ENCODE measurements at regions not wholly inside any gene's neighbourhood (a gene's known extent, or its start where the extent isn't known, plus 50 kb on each side); places are given as distances from the start of the nearest gene placed in this dataset.

DNA sequence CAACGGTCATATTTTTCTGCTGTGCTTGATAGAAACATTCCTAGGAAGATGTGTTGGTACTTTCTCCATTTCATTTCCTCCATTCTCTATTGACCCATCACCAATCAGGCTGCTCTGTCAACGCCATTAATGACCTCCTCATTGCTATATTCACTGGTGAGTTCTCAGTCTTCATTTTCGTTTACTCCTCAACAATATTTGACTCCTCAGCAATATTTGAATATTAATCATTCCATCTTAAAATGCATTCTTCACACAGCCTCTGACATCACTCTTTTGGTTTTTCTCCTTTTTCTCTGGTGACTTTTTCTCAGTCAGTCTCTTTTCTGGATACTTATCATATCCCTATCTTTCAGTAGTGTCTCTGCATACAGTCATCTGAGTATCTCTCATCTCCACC lies 323.5 kb upstream of the CRIM1 start:
- ChIA-PET POLR2A (no interaction called here), CTCF (no interaction called here)
- Histone ChIP-seq H3K4me1 (ENCODE audit: control insufficient read depth in 1 of 2, insufficient read depth in 2 of 2, low read depth in 1 of 2, low read length in 1 of 2) (no peaks in the 10 kb centered on the region), H4K20me1 (ENCODE audit: insufficient read depth) (no peaks in the 10 kb centered on the region), H3K27ac (ENCODE audit: low read depth in 2 of 2, low read length in 1 of 2) (no peak overlapping the region), H3K4me3 (ENCODE audit: low read depth in 2 of 2, low read length in 1 of 2) (no peak overlapping the region), H2AFZ (ENCODE audit: low read depth) (no peak overlapping the region), H3K36me3 (replicated peaks in 1 of 2; ENCODE audit: control insufficient read depth in 1 of 2, insufficient read depth in 2 of 2, low read length in 1 of 2) (no peaks in the 10 kb centered on the region), H3K79me2 (ENCODE audit: insufficient read depth) (no peaks in the 10 kb centered on the region), H3K9me3 (no peaks in the 10 kb centered on the region), H3K27me3 (ENCODE audit: insufficient read depth) (no peaks in the 10 kb centered on the region), H3K9me2 (no peaks in the 10 kb centered on the region), H3K9ac (no peak overlapping the region), H3K4me2 (no peak overlapping the region), H3F3A (replicated peaks; ENCODE audit: insufficient read depth) (no peaks in the 10 kb centered on the region)
- DNase-seq: no peak
- 0% methylated on average over 3 of the region's 3 CpGs for WGBS (ENCODE audit: low lambda C conversion rate)
- no peak for TF ChIP-seq RCOR1 (IDR thresholded peaks at IDR 0.05; ENCODE audit: low read length)
- TF ChIP-seq EP300 (IDR thresholded peaks at IDR 0.05; ENCODE audit: borderline replicate concordance in 1 of 2, low read depth in 1 of 2, low read length in 1 of 2): no peak
- TF ChIP-seq RXRA (IDR thresholded peaks at IDR 0.05; ENCODE audit: borderline replicate concordance, low read depth): no peak
- no peak for TF ChIP-seq NRF1 (IDR thresholded peaks at IDR 0.05; ENCODE audit: low read depth, low read length)
- TF ChIP-seq TCF12 (IDR thresholded peaks at IDR 0.05): no peak

- no peaks in the 10 kb centered on the region for H3K9me2 ChIP-seq
- H3K4me1 ChIP-seq (ENCODE audit: control insufficient read depth in 1 of 2, insufficient read depth in 2 of 2, low read depth in 1 of 2, low read length in 1 of 2): no peaks in the 10 kb centered on the region
- H3K79me2 ChIP-seq (ENCODE audit: insufficient read depth): no peaks in the 10 kb centered on the region
- H4K20me1 ChIP-seq (ENCODE audit: insufficient read depth): no peaks in the 10 kb centered on the region
- 0% methylated on average over 1 of the region's 1 CpG for WGBS (ENCODE audit: low lambda C conversion rate)
- H3K36me3 ChIP-seq (replicated peaks in 1 of 2; ENCODE audit: control insufficient read depth in 1 of 2, insufficient read depth in 2 of 2, low read length in 1 of 2): no peaks in the 10 kb centered on the region
- H3F3A ChIP-seq (replicated peaks; ENCODE audit: insufficient read depth): no peaks in the 10 kb centered on the region
- H2AFZ ChIP-seq (ENCODE audit: low read depth): no peak overlapping the region
- H3K9ac ChIP-seq: no peak overlapping the region
- no peak overlapping the region for H3K27ac ChIP-seq (ENCODE audit: low read depth in 2 of 2, low read length in 1 of 2)
- no peak overlapping the region for H3K4me2 ChIP-seq
- H3K4me3 ChIP-seq (ENCODE audit: low read depth in 2 of 2, low read length in 1 of 2): no peak overlapping the region
- CTCF ChIA-PET: no interaction called here
- H3K9me3 ChIP-seq: no peaks in the 10 kb centered on the region
- POLR2A ChIA-PET: no interaction called here
- no peak for DNase-seq
- no peaks in the 10 kb centered on the region for H3K27me3 ChIP-seq (ENCODE audit: insufficient read depth)
- no peak for TF ChIP-seq EZH2phosphoT487 (IDR thresholded peaks at IDR 0.05; ENCODE audit: borderline replicate concordance, low read depth)
- no peak for TF ChIP-seq JUND (IDR thresholded peaks at IDR 0.05)
- TF ChIP-seq, protein P1, sequence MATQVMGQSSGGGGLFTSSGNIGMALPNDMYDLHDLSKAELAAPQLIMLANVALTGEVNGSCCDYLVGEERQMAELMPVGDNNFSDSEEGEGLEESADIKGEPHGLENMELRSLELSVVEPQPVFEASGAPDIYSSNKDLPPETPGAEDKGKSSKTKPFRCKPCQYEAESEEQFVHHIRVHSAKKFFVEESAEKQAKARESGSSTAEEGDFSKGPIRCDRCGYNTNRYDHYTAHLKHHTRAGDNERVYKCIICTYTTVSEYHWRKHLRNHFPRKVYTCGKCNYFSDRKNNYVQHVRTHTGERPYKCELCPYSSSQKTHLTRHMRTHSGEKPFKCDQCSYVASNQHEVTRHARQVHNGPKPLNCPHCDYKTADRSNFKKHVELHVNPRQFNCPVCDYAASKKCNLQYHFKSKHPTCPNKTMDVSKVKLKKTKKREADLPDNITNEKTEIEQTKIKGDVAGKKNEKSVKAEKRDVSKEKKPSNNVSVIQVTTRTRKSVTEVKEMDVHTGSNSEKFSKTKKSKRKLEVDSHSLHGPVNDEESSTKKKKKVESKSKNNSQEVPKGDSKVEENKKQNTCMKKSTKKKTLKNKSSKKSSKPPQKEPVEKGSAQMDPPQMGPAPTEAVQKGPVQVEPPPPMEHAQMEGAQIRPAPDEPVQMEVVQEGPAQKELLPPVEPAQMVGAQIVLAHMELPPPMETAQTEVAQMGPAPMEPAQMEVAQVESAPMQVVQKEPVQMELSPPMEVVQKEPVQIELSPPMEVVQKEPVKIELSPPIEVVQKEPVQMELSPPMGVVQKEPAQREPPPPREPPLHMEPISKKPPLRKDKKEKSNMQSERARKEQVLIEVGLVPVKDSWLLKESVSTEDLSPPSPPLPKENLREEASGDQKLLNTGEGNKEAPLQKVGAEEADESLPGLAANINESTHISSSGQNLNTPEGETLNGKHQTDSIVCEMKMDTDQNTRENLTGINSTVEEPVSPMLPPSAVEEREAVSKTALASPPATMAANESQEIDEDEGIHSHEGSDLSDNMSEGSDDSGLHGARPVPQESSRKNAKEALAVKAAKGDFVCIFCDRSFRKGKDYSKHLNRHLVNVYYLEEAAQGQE (IDR thresholded peaks at IDR 0.05; ENCODE audit: low read depth, low read length): no peak
- no peak for TF ChIP-seq TEAD4 (IDR thresholded peaks at IDR 0.05; ENCODE audit: borderline replicate concordance, insufficient read depth)
- no peak for TF ChIP-seq MEF2A (IDR thresholded peaks at IDR 0.05; ENCODE audit: borderline replicate concordance, low read depth)
- no peak for TF ChIP-seq RXRA (IDR thresholded peaks at IDR 0.05; ENCODE audit: borderline replicate concordance, low read depth)
- TF ChIP-seq USF1 (IDR thresholded peaks at IDR 0.05; ENCODE audit: borderline replicate concordance, low read depth): no peak
- TF ChIP-seq IRF3 (IDR thresholded peaks at IDR 0.05; ENCODE audit: low read depth, low read length): no peak
- no peak for TF ChIP-seq ELF1 (IDR thresholded peaks at IDR 0.05)
- TF ChIP-seq GATA2 (CRISPR knock-in tag; IDR thresholded peaks at IDR 0.05): no peak
- no peak for TF ChIP-seq RCOR1 (IDR thresholded peaks at IDR 0.05; ENCODE audit: low read length)
Measured at GRCh38 chr2:36031471-36031870, 324.1 kb upstream of the CRIM1 start.

All from SK-N-SH (cell line).